ENCODE measurements at regions not wholly inside any gene's neighbourhood (a gene's known extent, or its start where the extent isn't known, plus 50 kb on each side); places are given as distances from the start of the nearest gene placed in this dataset.

GRCh38 chr13:22074403-22074802, 403.5 kb downstream of the FGF9 start:
- Histone ChIP-seq H3K9me3 (ENCODE audit: control extremely low read depth in 1 of 5, control insufficient read depth in 4 of 5, insufficient read depth in 2 of 5, low read depth in 1 of 5, low read length in 4 of 5) (no peaks in the 10 kb centered on the region), H3K4me1 (ENCODE audit: control extremely low read depth in 1 of 4, control insufficient read depth in 4 of 4, insufficient read depth in 4 of 4, low read length in 3 of 4) (no peaks in the 10 kb centered on the region), H3K4me3 (ENCODE audit: control insufficient read depth in 1 of 7, extremely low read depth in 1 of 7, insufficient read depth in 4 of 7, low read depth in 2 of 7, low read length in 6 of 7) (no peak overlapping the region), H3K27ac (ENCODE audit: insufficient read depth in 1 of 2, low read depth in 1 of 2, low read length in 2 of 2, poor library complexity in 1 of 2, severe bottlenecking in 2 of 2) (no peak overlapping the region), H3K36me3 (ENCODE audit: control insufficient read depth in 4 of 4, insufficient read depth in 4 of 4, low read length in 3 of 4) (no peaks in the 10 kb centered on the region), H3K27me3 (replicated peaks in 2 of 5; ENCODE audit: control insufficient read depth in 4 of 5, insufficient read depth in 5 of 5, low read length in 4 of 5) (peaks cover 0 to 2% (median 0%) of the 10 kb centered on the region in 5 experiments)
- POLR2A ChIA-PET, result no interaction called here
- CTCF ChIA-PET, result no interaction called here
- DNase-seq, result peak in 1 of 3 donors; percentile 8

- H3K36me3 ChIP-seq (ENCODE audit: control insufficient read depth in 4 of 4, insufficient read depth in 4 of 4, low read length in 3 of 4), result no peaks in the 10 kb centered on the region
- no peak overlapping the region for H3K27ac ChIP-seq (ENCODE audit: insufficient read depth in 1 of 2, low read depth in 1 of 2, low read length in 2 of 2, poor library complexity in 1 of 2, severe bottlenecking in 2 of 2)
- POLR2A ChIA-PET, result no interaction called here
- no peak for DNase-seq
- WGBS (ENCODE audit: insufficient coverage), result 73% methylated on average over 2 of the region's 2 CpGs
- CTCF ChIA-PET, result no interaction called here
- peaks cover 0 to 1% (median 0%) of the 10 kb centered on the region in 5 experiments for H3K9me3 ChIP-seq (ENCODE audit: control extremely low read depth in 1 of 5, control insufficient read depth in 4 of 5, insufficient read depth in 2 of 5, low read depth in 1 of 5, low read length in 4 of 5)
- no peaks in the 10 kb centered on the region for H3K4me1 ChIP-seq (ENCODE audit: control extremely low read depth in 1 of 4, control insufficient read depth in 4 of 4, insufficient read depth in 4 of 4, low read length in 3 of 4)
- peaks cover 0 to 1% (median 0%) of the 10 kb centered on the region in 5 experiments for H3K27me3 ChIP-seq (replicated peaks in 2 of 5; ENCODE audit: control insufficient read depth in 4 of 5, insufficient read depth in 5 of 5, low read length in 4 of 5)
- H3K4me3 ChIP-seq (ENCODE audit: control insufficient read depth in 1 of 7, extremely low read depth in 1 of 7, insufficient read depth in 4 of 7, low read depth in 2 of 7, low read length in 6 of 7), result no peak overlapping the region
Measured at GRCh38 chr13:22076658-22077057, 405.8 kb downstream of the FGF9 start.

GRCh38 chr13:22077205-22077683, 406.4 kb downstream of the FGF9 start:
- peaks cover 0 to 1% (median 0%) of the 10 kb centered on the region in 5 experiments for H3K9me3 ChIP-seq (ENCODE audit: control extremely low read depth in 1 of 5, control insufficient read depth in 4 of 5, insufficient read depth in 2 of 5, low read depth in 1 of 5, low read length in 4 of 5)
- DNase-seq, result no peak
- H3K27me3 ChIP-seq (replicated peaks in 2 of 5; ENCODE audit: control insufficient read depth in 4 of 5, insufficient read depth in 5 of 5, low read length in 4 of 5), result no peaks in the 10 kb centered on the region
- H3K4me3 ChIP-seq (ENCODE audit: control insufficient read depth in 1 of 7, extremely low read depth in 1 of 7, insufficient read depth in 4 of 7, low read depth in 2 of 7, low read length in 6 of 7), result no peak overlapping the region
- no peaks in the 10 kb centered on the region for H3K4me1 ChIP-seq (ENCODE audit: control extremely low read depth in 1 of 4, control insufficient read depth in 4 of 4, insufficient read depth in 4 of 4, low read length in 3 of 4)
- CTCF ChIA-PET, result no interaction called here
- H3K36me3 ChIP-seq (ENCODE audit: control insufficient read depth in 4 of 4, insufficient read depth in 4 of 4, low read length in 3 of 4), result no peaks in the 10 kb centered on the region
- POLR2A ChIA-PET, result no interaction called here
- 90% methylated on average over 2 of the region's 3 CpGs for WGBS (ENCODE audit: insufficient coverage)
- H3K27ac ChIP-seq (ENCODE audit: insufficient read depth in 1 of 2, low read depth in 1 of 2, low read length in 2 of 2, poor library complexity in 1 of 2, severe bottlenecking in 2 of 2), result no peak overlapping the region

- ChIA-PET CTCF (no interaction called here), POLR2A (no interaction called here)
- no peak overlapping the region for H3K27ac ChIP-seq (ENCODE audit: insufficient read depth in 1 of 2, low read depth in 1 of 2, low read length in 2 of 2, poor library complexity in 1 of 2, severe bottlenecking in 2 of 2)
- H3K27me3 ChIP-seq (replicated peaks in 2 of 5; ENCODE audit: control insufficient read depth in 4 of 5, insufficient read depth in 5 of 5, low read length in 4 of 5), result no peaks in the 10 kb centered on the region
- DNase-seq, result no peak
- H3K4me1 ChIP-seq (ENCODE audit: control extremely low read depth in 1 of 4, control insufficient read depth in 4 of 4, insufficient read depth in 4 of 4, low read length in 3 of 4), result no peaks in the 10 kb centered on the region
- no peak overlapping the region for H3K4me3 ChIP-seq (ENCODE audit: control insufficient read depth in 1 of 7, extremely low read depth in 1 of 7, insufficient read depth in 4 of 7, low read depth in 2 of 7, low read length in 6 of 7)
- WGBS (ENCODE audit: insufficient coverage), result 0% methylated on average over 1 of the region's 2 CpGs
- peaks cover 0 to 1% (median 0%) of the 10 kb centered on the region in 5 experiments for H3K9me3 ChIP-seq (ENCODE audit: control extremely low read depth in 1 of 5, control insufficient read depth in 4 of 5, insufficient read depth in 2 of 5, low read depth in 1 of 5, low read length in 4 of 5)
- no peaks in the 10 kb centered on the region for H3K36me3 ChIP-seq (ENCODE audit: control insufficient read depth in 4 of 4, insufficient read depth in 4 of 4, low read length in 3 of 4)
Measured at GRCh38 chr13:22077764-22078163, 406.9 kb downstream of the FGF9 start.

GRCh38 chr13:22079961-22080360, 409.1 kb downstream of the FGF9 start:
- WGBS (ENCODE audit: insufficient coverage), result 93% methylated on average over 10 of the region's 11 CpGs
- DNase-seq, result no peak
- H3K27me3 ChIP-seq (replicated peaks in 2 of 5; ENCODE audit: control insufficient read depth in 4 of 5, insufficient read depth in 5 of 5, low read length in 4 of 5), result peaks cover 0 to 3% (median 0%) of the 10 kb centered on the region in 5 experiments
- H3K27ac ChIP-seq (ENCODE audit: insufficient read depth in 1 of 2, low read depth in 1 of 2, low read length in 2 of 2, poor library complexity in 1 of 2, severe bottlenecking in 2 of 2), result no peak overlapping the region
- CTCF ChIA-PET, result no interaction called here
- POLR2A ChIA-PET, result no interaction called here
- H3K9me3 ChIP-seq (ENCODE audit: control extremely low read depth in 1 of 5, control insufficient read depth in 4 of 5, insufficient read depth in 2 of 5, low read depth in 1 of 5, low read length in 4 of 5), result peaks cover 0 to 1% (median 0%) of the 10 kb centered on the region in 5 experiments
- no peaks in the 10 kb centered on the region for H3K4me1 ChIP-seq (ENCODE audit: control extremely low read depth in 1 of 4, control insufficient read depth in 4 of 4, insufficient read depth in 4 of 4, low read length in 3 of 4)
- H3K4me3 ChIP-seq (ENCODE audit: control insufficient read depth in 1 of 7, extremely low read depth in 1 of 7, insufficient read depth in 4 of 7, low read depth in 2 of 7, low read length in 6 of 7), result no peak overlapping the region
- no peaks in the 10 kb centered on the region for H3K36me3 ChIP-seq (ENCODE audit: control insufficient read depth in 4 of 4, insufficient read depth in 4 of 4, low read length in 3 of 4)

GRCh38 chr13:22080832-22081231, 410.0 kb downstream of the FGF9 start:
- CTCF ChIA-PET, result no interaction called here
- peaks cover 0 to 3% (median 0%) of the 10 kb centered on the region in 5 experiments for H3K27me3 ChIP-seq (replicated peaks in 2 of 5; ENCODE audit: control insufficient read depth in 4 of 5, insufficient read depth in 5 of 5, low read length in 4 of 5)
- no peak overlapping the region for H3K27ac ChIP-seq (ENCODE audit: insufficient read depth in 1 of 2, low read depth in 1 of 2, low read length in 2 of 2, poor library complexity in 1 of 2, severe bottlenecking in 2 of 2)
- peaks cover 0 to 1% (median 0%) of the 10 kb centered on the region in 5 experiments for H3K9me3 ChIP-seq (ENCODE audit: control extremely low read depth in 1 of 5, control insufficient read depth in 4 of 5, insufficient read depth in 2 of 5, low read depth in 1 of 5, low read length in 4 of 5)
- DNase-seq, result no peak
- H3K4me1 ChIP-seq (ENCODE audit: control extremely low read depth in 1 of 4, control insufficient read depth in 4 of 4, insufficient read depth in 4 of 4, low read length in 3 of 4), result no peaks in the 10 kb centered on the region
- H3K36me3 ChIP-seq (ENCODE audit: control insufficient read depth in 4 of 4, insufficient read depth in 4 of 4, low read length in 3 of 4), result no peaks in the 10 kb centered on the region
- POLR2A ChIA-PET, result no interaction called here
- no peak overlapping the region for H3K4me3 ChIP-seq (ENCODE audit: control insufficient read depth in 1 of 7, extremely low read depth in 1 of 7, insufficient read depth in 4 of 7, low read depth in 2 of 7, low read length in 6 of 7)
- no CpG with 5 or more reads among the region's 2 CpGs for WGBS (ENCODE audit: insufficient coverage)

GRCh38 chr13:22081430-22081829, 410.6 kb downstream of the FGF9 start:
- POLR2A ChIA-PET, result no interaction called here
- Histone ChIP-seq H3K27me3 (replicated peaks in 2 of 5; ENCODE audit: control insufficient read depth in 4 of 5, insufficient read depth in 5 of 5, low read length in 4 of 5) (peaks cover 0 to 3% (median 0%) of the 10 kb centered on the region in 5 experiments), H3K4me1 (ENCODE audit: control extremely low read depth in 1 of 4, control insufficient read depth in 4 of 4, insufficient read depth in 4 of 4, low read length in 3 of 4) (no peaks in the 10 kb centered on the region), H3K4me3 (ENCODE audit: control insufficient read depth in 1 of 7, extremely low read depth in 1 of 7, insufficient read depth in 4 of 7, low read depth in 2 of 7, low read length in 6 of 7) (no peak overlapping the region), H3K9me3 (ENCODE audit: control extremely low read depth in 1 of 5, control insufficient read depth in 4 of 5, insufficient read depth in 2 of 5, low read depth in 1 of 5, low read length in 4 of 5) (peaks cover 0 to 1% (median 0%) of the 10 kb centered on the region in 5 experiments), H3K27ac (ENCODE audit: insufficient read depth in 1 of 2, low read depth in 1 of 2, low read length in 2 of 2, poor library complexity in 1 of 2, severe bottlenecking in 2 of 2) (no peak overlapping the region), H3K36me3 (ENCODE audit: control insufficient read depth in 4 of 4, insufficient read depth in 4 of 4, low read length in 3 of 4) (no peaks in the 10 kb centered on the region)
- WGBS (ENCODE audit: insufficient coverage), result 60% methylated on average over 2 of the region's 6 CpGs
- CTCF ChIA-PET, result no interaction called here
- DNase-seq, result no peak

Measured in common myeloid progenitor, CD34-positive (primary cell).